MM.1S (cell line): ENCODE measurements at regions not wholly inside any gene's neighbourhood (a gene's known extent, or its start where the extent isn't known, plus 50 kb on each side); places are given as distances from the start of the nearest gene placed in this dataset.

Experiments used
- EZH2 ChIP-seq: fragments of 300-600 bp; sonication (generic); optimal IDR thresholded peaks from 2 replicates; pipeline ENCODE3; 2017; ENCODE audit warnings: low read depth, mild to moderate bottlenecking, antibody characterized with exemption, low read length, mixed read lengths
- TF ChIP-seq, protein P1 (sequence below): fragments of 300-600 bp; sonication (generic); IDR thresholded peaks from 2 replicates; pipeline ENCODE4 v1.5.1; 2016; ENCODE audit warnings: antibody characterized with exemption, low read length, mixed read lengths

DNA sequence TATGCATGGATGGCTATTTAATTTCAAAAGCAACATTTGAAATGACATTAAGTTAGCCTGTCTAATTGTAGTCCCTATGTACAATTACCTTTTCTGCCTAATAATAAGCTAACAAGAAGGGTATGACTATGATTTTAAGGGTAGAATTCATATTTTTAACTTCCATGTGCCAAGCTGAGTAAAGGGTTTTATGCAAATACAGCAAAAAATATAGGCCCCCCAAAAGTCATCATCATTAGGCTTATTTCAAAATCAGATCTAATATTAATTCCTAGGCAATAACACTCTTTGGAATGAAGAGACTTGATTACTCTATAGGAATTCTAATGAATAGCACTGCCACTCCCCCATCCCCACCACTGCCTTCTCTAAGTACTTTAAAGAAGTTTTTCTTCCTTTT, 155.9 kb upstream of the DYNLRB2 start:
- TF ChIP-seq, protein P1, sequence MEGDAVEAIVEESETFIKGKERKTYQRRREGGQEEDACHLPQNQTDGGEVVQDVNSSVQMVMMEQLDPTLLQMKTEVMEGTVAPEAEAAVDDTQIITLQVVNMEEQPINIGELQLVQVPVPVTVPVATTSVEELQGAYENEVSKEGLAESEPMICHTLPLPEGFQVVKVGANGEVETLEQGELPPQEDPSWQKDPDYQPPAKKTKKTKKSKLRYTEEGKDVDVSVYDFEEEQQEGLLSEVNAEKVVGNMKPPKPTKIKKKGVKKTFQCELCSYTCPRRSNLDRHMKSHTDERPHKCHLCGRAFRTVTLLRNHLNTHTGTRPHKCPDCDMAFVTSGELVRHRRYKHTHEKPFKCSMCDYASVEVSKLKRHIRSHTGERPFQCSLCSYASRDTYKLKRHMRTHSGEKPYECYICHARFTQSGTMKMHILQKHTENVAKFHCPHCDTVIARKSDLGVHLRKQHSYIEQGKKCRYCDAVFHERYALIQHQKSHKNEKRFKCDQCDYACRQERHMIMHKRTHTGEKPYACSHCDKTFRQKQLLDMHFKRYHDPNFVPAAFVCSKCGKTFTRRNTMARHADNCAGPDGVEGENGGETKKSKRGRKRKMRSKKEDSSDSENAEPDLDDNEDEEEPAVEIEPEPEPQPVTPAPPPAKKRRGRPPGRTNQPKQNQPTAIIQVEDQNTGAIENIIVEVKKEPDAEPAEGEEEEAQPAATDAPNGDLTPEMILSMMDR: no peak
- no peak for TF ChIP-seq EZH2
